Activated CD8-positive, alpha-beta memory T cell treated with anti-CD3 and anti-CD28 coated beads, Interleukin-2, amount 50 U/mL, for 24 hours (primary cell): ENCODE measurements at regions not wholly inside any gene's neighbourhood (a gene's known extent, or its start where the extent isn't known, plus 50 kb on each side); places are given as distances from the start of the nearest gene placed in this dataset.
"Not testable (repeated sequence)": the region's sequence is repeated elsewhere in the genome, so short reads cannot be mapped to it uniquely, and the experiment has no call there.

Source experiments
- DNase-seq: peaks from one replicate; pipeline ENCODE4 v3.0.0-alpha.2; 2020; ENCODE audit errors: extremely low read depth

DNA sequence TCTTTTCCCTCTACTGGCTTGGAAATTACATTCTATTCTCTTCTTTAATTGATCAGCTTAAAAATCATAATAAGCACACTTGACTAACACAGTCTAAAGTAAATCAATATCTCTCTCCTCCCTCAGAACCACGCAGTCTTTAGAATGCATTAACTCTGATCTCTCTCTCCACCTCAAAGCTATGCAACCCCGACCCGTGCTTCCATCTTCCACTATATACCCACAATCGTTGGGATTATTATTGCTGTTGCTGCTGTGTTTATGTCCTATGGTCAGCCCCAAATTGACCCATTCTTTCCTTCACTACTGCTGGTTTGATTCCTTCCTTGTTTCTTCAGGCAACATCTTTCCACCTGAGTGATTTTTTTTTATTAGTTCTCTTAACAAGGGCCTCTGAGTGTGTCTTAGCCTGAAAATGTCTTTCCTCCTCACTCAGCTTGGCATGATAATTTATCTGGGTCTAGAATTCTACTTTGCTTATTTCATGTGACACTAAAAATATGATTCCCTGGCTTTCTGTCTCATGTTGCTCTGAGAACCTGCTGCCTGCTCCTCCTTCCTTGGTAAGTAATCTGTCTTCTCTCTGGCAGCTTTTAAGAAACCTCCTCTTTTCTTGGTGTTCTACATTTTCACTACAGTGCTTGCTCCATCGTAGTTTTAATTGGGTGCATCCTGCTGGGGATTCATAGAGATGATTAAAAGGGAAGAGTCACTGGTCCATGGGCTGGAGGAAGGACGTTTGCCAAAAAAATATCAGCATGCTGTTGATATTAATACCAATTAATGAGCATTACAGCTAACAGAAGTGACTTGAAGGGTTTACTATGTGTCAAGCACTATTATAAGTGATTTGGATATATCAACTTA lies 472.2 kb downstream of the MATN1 start:
- no peak for DNase-seq

DNA sequence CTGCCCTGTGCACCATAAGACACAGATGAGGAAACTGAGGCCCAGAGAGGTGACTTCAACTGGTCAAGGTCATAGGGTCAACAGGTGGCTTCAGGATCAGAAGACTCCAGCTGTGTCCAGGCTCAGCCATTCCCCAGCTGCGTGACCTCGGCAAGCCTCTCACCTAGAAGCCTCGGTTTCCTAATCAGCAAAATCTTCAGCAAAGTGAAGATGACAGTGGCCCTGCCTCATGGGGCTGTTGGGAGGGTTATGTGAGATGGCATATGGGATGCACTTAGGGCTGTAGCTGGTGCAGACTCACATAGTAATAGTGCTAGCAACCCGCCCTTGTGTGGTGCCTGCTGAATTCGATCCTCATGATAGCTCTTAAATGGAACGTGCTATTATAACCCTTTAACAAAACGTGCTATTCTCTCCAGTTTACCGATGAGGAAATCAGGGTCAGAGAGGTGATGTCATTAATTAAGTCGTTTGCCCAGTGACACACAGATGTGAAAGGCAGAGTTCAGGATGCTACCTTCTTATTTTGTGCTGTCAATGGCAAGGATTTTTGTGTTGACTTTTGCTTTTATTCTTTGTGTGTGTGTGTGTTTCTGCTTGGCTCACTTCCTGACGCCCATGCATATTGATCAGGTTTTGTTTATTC lies 472.9 kb downstream of the MATN1 start:
- no peak for DNase-seq

DNA sequence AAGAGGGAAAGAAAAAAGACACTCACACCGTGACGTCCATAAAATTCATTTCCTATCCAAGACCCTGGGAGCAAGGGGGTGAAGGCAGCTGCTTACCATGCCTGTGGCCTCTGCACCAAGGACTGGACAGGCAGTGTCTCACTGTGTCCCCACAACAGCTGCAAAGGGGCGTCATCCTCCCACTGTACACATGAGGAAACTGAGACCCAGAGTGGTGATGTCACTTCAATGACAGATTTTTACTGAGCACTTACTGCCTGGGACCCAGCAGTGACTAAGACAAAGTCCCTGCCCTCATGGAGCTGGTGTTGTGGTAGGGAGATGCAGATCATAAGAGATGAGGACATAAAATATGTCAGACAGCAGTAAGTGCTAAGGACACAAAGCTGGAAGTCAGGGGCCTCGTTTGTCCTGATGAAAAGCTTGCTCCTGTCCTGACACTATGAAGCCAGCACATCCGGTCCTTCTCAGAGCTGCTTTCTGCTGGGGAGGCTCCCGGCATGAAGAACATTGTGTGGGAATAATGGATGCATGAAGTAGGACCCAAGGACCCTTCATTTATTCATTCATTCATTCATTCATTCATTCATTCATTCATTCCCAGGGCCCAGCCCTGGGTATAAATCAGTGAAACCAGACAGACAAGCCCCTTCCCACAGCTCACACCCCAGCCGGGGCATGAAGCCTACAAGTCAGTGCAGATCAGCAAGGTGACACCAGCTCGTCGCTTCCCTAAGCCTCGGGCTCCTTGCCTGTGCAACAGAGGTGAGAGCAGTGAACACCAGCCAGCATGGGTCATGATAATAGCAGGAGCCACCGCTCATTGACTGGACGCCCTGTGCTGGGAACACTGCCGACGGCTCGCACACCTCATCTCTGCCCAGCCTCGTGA lies 473.7 kb downstream of the MATN1 start:
- DNase-seq: no peak

DNA sequence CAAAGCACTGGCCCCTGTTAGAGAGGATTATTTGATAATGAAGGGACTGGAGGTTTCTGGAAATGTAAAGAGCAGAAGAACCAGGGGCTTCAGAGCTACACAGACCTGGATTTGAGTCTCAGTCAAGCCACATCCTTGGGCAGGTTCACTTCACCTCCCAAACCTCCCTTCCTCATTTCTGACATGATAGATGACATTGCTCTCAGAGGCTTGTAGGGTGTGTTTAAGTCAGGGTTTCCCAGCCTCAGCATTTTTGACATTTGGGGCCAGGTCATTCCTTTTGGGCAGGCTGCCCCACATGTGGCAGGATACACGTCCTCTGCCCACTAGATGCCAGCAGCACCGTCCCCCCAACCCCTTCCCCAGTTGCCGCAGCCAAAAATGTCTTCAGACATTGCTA lies 474.6 kb downstream of the MATN1 start:
- DNase-seq: no peak

DNA sequence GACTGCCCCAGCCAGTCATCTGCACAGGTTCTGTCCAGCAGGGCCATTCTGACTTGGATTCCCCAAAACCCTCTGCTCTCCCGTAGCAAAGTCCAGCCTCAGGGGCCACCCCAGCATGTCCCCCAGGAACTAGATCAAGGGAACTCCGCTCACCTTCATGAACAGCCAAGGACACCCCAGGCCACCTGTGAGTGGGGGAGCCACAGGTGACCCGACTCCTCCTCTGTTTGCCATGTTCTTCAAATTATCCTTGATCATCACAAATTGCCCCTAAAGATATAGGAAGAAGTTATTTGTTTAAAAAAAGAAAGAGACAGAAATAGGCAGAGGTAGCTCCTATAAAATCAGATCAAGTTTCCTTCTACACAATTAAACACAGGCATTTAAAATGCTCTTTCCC lies 475.0 kb downstream of the MATN1 start:
- DNase-seq: no peak

DNA sequence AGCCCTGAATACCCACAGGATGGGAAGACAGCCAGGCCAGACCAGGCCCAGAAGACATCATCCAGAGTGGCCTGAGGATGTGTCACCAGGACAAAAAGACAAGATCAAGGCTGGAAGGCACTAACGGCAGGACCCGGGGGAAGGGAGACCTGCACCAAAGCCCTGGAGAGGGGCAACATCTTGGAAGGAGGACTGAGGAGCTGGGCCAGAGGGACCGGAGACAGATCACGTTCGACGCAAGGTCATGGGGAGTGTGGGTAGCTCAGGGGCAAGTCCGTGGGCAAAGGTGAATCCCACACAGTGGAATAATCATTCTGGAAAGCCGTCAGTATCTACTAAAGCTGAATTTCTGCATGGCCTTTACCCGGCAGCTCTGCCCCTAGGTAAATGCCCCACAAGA lies 478.6 kb downstream of the MATN1 start:
- no peak for DNase-seq

DNA sequence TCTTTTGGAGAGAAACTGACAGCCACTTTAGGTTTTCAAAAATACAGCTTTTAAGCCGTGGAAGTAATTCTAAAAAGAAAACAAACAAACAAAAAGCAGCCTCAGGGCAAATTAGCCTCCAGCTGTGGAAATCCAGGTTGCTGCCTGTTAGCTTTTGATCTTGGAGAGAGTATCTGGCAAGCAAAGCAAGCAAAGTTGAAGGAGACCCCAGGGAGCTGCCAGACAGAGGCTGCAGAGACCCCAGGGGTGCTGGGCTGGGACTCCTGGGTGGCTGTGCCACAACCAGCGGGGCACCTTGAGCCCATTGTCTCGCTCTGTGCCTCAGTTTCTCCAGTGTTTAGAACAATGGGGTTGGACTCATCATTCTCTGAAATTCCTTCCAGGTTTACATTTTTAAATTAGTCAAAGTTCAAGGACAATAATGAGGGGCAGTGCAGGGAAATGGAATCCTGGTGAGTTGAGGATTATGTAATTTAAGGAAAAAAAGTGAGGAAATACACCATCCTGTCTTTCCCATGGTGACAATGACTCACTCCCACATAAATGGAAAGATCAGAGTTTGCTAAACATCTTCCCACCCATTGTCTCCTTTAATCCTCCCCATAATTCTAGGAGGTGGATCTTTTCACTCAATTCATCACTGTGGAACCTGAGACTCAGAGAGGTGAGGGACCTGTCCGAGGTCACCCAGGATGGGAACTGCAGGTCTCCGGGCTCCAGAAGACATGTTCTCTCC lies 480.5 kb downstream of the MATN1 start:
- no peak for DNase-seq

DNA sequence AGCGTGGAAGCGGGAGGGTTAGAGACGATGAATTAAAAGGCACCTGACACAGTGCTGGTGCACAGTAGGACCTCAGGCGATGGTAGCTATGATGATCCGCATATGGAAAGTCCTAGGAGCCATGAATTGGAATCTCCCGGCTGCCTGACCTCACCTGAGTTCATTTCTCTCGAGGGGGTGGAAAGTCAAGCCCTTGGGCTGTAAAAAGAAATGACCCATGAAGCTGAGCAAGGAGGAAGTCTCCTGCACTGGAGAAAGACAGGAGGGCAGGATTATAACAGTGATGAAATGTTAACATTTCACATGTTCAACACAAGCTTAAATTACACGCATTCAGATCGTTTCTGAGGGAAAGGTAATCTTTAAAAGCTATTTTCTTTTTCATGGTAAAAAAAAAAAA lies 481.2 kb downstream of the MATN1 start:
- no peak for DNase-seq

DNA sequence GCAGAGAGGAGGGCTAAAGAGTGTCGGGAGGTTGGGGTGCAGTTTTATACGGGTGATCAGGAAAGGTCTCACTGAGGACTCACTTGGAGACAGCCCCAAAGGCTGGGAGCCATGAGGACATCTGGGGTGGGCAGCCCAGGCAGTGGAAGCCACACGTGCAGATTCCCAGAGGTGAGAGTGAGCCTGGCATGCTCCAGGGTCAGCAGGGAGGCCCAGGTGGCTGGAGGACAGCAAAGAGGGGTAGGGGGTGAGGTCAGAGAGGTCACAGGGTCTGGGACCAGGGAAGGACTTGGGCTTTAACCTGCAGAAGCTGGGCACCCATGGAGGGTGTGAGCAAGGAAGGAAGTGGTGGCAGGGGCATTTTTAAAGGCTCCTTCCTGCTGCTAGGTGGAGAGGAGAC lies 481.7 kb downstream of the MATN1 start:
- DNase-seq: no peak

DNA sequence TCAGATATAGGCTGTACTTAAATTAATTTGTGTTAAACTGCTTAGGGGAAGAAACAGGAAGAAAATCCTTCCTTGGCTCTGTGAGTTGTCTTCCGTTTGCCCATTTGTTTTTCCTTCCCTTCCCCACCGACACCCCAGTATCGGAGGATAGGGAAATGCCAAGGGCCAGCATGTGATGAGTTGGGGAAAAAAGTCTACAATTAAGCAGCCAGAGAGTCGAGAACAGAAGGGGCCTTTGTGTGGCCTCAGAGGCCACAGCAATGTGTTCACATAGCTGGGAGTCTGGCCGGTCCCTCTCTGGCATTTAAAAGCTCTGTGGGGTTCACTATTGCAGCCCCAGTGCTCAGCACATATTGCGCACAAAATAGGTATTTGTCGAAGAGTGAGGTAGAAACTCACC lies 489.3 kb downstream of the MATN1 start:
- DNase-seq: no peak

DNA sequence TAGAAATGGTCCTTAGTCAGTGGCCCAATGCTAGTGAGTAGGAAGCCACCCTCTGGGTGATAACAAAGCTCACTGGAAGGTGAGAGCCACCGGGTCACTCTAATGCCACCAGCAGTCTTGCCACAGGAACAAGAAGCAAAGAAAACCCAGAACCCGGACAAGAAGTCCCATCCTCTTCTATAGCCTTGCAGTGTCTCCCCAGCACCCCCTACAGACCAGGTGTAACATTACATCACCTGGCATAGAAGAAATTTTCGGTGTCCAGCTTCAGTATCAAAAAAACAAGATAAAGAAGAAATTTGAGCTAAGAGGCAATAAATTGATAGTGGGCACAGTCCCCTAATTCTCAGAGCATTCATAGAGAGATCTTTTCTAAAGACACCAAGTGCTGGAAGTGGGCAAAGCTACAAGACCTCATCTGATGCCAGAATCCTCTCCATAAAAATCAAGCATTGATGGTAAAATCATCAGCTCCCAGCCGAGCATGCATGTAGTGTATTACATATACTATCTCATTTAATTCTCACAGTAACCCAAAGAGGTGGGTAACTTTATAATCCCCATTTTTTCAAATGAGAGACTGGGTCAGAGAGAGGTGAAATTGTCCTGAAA lies 491.0 kb downstream of the MATN1 start:
- DNase-seq: no peak

DNA sequence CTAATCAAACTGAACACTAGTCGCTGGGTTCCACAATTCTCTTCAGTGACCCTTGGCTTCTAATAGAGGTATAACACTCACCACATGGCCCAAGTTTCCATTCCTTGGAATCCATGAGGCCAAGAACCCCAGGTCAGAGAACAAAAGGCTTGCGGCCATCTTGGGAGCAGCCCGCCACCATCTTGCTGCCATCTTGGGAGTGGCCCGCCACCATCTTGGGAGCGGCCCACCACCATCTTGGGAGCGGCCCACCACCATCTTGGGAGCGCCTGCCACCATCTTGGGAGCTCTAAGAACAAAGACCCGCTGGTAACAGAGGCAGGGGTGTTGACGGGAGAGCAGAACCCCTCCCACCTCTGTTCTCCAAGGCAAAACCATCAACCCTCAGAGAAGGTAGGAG lies 493.4 kb downstream of the MATN1 start:
- DNase-seq: no peak

DNA sequence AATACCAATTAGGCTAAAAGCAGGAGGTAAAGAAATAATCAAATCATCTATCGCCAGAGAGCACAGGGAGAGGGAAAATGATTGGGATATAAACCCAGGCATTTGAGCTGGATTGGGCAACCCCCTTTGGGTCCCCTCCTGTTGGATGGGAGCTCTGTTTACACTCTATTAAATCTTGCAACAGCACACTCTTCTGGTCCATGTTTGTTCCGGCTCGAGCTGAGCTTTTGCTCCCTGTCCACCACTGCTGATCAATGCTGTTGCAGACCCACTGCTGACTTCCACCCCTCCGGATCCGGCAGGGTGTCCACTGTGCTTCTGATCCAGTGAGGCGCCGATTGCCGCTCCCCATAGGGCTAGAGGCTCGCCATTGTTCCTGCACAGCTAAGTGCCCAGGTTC lies 493.8 kb downstream of the MATN1 start:
- DNase-seq: no peak

DNA sequence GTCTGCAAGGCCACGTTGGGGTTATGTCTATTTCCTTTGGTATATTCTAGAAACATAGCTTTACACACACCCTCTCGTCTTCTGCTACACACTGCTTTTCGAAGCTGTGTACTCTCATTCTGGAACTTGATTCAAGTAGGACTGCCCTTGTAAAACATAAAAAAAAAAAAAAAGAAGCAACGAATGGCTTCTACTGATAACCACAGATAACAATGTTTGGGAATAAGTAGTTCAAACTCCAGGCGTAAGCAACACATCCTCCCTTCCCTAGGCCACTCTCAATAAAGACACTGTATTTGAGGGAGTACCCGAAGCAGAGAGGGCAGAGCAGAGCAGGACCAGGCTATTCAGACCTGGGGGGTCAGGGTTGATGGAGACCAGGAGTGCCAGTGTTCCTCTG lies 496.7 kb downstream of the MATN1 start:
- DNase-seq: no peak

DNA sequence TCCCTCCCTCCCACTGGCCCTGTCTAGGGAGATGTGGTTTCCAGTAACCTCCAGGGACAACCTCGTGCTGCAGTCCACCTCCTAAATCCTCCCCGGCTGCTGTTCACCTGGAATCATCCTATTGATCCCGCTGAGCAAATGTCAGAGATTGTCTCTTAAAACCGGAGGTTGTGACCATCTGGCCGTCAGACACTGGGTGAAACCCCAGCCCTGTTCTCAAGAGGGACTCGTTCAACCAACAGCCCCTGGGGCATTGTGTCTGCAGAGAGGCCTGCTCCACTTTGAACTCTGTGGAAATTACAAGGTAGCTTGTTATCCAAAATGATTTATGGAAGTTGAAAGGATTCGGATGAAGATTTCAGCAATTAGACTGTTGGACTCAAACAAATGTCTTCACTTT lies 498.0 kb downstream of the MATN1 start:
- DNase-seq: no peak

DNA sequence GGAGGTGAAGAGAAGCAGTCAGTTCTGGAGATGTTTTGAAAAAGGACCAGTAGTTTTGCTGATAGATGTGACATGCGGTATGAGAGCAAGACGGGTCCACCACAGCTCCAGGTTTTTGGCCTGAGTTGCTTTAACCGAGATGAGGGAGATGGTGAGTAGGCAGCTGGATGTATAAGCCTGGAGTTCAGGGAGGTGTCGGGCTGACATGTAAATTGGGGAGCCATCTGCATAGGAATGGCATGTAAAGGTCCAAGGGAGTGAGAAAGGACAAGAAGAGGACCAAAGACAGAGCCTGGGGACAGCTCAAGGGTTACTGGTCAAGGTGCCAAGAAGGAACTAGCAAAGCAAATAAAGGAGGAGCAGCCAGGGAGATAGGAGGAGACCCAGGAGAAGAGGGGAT lies 503.7 kb downstream of the MATN1 start:
- no peak for DNase-seq

DNA sequence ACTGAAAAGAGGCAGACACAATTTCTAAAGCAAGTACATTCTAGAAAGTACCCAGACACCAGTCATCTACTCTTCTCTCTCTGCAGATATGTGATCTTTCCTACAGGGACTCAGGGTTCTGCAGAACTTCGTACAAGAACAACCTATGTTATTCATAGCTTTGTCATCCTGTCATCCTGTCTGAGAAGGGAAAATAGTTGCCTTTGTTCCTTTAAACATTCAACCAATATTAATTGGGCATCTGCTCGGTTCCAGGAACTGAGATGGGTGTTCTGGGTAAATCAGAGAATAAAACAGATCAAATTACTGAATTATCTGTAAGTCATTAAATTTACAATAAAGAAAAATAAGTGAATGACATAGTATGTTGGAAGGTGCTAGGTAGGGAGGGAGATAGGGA lies 504.9 kb downstream of the MATN1 start:
- no peak for DNase-seq

DNA sequence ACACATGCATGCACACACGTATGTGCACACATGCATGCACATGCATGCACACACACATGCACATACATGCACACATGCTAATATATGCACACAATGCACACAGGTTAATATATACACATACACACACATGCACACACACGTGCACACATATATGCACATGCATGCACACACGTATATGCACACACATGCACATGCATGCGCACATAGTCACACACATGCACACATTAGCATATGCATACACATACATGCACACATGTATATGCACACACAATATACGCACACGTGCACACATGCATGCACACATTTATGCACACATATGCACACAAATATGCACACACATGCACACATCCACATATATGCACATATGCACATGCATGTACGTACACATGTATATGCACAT lies 506.8 kb downstream of the MATN1 start:
- DNase-seq: no peak

DNA sequence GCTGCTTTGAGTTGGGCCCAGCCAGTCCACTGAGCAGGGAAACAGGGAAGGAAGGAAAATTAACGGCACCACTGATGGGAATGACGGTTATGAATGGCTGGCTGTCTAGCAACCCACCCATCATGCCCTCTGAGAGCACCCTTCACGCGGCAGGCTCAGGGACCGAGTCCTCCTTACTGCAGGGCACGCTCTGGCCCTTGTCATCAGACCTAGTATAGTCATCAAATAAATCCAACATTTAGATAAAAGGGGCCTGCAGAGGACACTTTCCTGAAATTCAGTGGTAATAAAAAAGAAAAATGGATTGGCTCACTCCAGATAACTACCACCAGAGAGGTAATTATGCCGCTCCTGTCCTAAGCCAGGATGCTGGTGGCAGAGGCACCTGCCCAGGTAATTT lies 509.4 kb downstream of the MATN1 start:
- DNase-seq: no peak

DNA sequence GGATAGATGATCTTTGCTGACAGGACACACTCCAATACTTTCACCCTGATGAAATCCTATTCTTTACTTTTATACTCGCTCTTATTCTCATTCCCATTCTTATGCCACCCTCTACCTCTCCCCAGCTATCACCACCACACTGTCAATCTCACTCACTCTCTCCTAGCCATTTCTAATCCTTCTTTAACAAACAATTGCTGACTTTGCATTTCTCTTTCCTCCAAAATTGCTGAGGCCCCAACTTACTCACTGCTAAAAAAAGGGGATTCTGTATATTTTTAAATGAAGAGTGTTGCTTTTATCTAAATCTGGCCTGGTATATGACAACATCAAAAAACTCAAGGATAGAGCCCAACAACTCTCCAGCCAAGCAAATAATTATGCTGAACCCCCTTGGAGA lies 515.4 kb downstream of the MATN1 start:
- not testable (repeated sequence) for DNase-seq

DNA sequence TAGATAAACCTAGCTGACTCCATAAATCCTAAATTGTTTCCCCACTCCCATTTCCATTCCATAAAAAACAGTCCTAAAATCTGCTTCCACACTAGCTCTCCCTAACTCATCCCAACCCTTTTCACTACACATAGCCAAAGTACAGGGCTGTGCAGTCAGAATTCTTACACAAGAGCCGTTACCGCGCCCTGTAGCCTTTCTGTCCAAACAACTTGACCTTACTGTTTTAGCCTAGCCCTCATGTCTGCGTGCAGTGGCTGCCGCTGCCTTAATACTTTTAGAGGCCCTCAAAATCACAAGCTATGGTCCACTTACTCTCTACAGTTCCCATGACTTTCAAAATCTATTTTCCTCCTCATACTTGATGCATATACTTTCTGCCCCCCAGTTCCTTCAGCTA lies 516.8 kb downstream of the MATN1 start:
- not testable (repeated sequence) for DNase-seq
